ENCODE measurements at regions not wholly inside any gene's neighbourhood (a gene's known extent, or its start where the extent isn't known, plus 50 kb on each side); places are given as distances from the start of the nearest gene placed in this dataset.
"Not testable (repeated sequence)": the region's sequence is repeated elsewhere in the genome, so short reads cannot be mapped to it uniquely, and the experiment has no call there.

- ATAC-seq (ENCODE audit: low read depth in 2 of 2) (no peak), DNase-seq (no peak)
- Mint-ChIP-seq H3K9me3 (no peaks in the 10 kb centered on the region), H3K36me3 (no peaks in the 10 kb centered on the region), H3K4me1 (no peaks in the 10 kb centered on the region), H3K4me3 (no peak overlapping the region), H3K27me3 (peaks cover 4 to 22% (median 11%) of the 10 kb centered on the region in 3 donors), H3K27ac (no peak overlapping the region)
Measured at GRCh38 chr1:8242498-8242897, 75.4 kb upstream of the SLC45A1 start.

- no peaks in the 10 kb centered on the region for H3K9me3 Mint-ChIP-seq
- H3K27ac Mint-ChIP-seq, result no peak overlapping the region
- DNase-seq (no peak), ATAC-seq (ENCODE audit: low read depth in 2 of 2) (no peak)
- no peaks in the 10 kb centered on the region for H3K36me3 Mint-ChIP-seq
- no peaks in the 10 kb centered on the region for H3K4me1 Mint-ChIP-seq
- peaks cover 4 to 23% (median 13%) of the 10 kb centered on the region in 3 donors for H3K27me3 Mint-ChIP-seq
- H3K4me3 Mint-ChIP-seq, result no peak overlapping the region
Measured at GRCh38 chr1:8241417-8242014, 76.4 kb upstream of the SLC45A1 start.

GRCh38 chr1:8239306-8240023, 78.4 kb upstream of the SLC45A1 start:
- no peaks in the 10 kb centered on the region for H3K4me1 Mint-ChIP-seq
- DNase-seq, result no peak
- no peaks in the 10 kb centered on the region for H3K36me3 Mint-ChIP-seq
- no peak overlapping the region for H3K4me3 Mint-ChIP-seq
- H3K27me3 Mint-ChIP-seq, result peaks cover 4 to 40% (median 33%) of the 10 kb centered on the region in 3 donors
- ATAC-seq (ENCODE audit: low read depth in 2 of 2), result no peak
- no peaks in the 10 kb centered on the region for H3K9me3 Mint-ChIP-seq
- H3K27ac Mint-ChIP-seq, result no peak overlapping the region

- no peak overlapping the region for H3K27ac Mint-ChIP-seq
- no peak for ATAC-seq (ENCODE audit: low read depth in 2 of 2)
- no peak for DNase-seq
- H3K9me3 Mint-ChIP-seq, result no peaks in the 10 kb centered on the region
- peaks cover 4 to 41% (median 34%) of the 10 kb centered on the region in 3 donors for H3K27me3 Mint-ChIP-seq
- no peak overlapping the region for H3K4me3 Mint-ChIP-seq
- H3K36me3 Mint-ChIP-seq, result no peaks in the 10 kb centered on the region
- no peaks in the 10 kb centered on the region for H3K4me1 Mint-ChIP-seq
Measured at GRCh38 chr1:8239039-8239305, 78.9 kb upstream of the SLC45A1 start.

- Mint-ChIP-seq H3K27me3 (peaks cover 4 to 41% (median 34%) of the 10 kb centered on the region in 3 donors), H3K4me3 (no peak overlapping the region), H3K9me3 (no peaks in the 10 kb centered on the region), H3K4me1 (no peaks in the 10 kb centered on the region), H3K36me3 (no peaks in the 10 kb centered on the region), H3K27ac (no peak overlapping the region)
- DNase-seq, result no peak
- ATAC-seq (ENCODE audit: low read depth in 2 of 2), result no peak
Measured at GRCh38 chr1:8238141-8239038, 79.5 kb upstream of the SLC45A1 start.

GRCh38 chr1:8232036-8232757, 85.7 kb upstream of the SLC45A1 start:
- no peak overlapping the region for H3K27ac Mint-ChIP-seq
- no peak for DNase-seq
- peaks cover 3 to 45% (median 40%) of the 10 kb centered on the region in 3 donors for H3K27me3 Mint-ChIP-seq
- peaks cover 3 to 9% (median 8%) of the 10 kb centered on the region in 7 donors for H3K9me3 Mint-ChIP-seq
- peaks cover 0 to 10% of the 10 kb centered on the region in 2 donors for H3K36me3 Mint-ChIP-seq
- no peaks in the 10 kb centered on the region for H3K4me1 Mint-ChIP-seq
- H3K4me3 Mint-ChIP-seq, result no peak overlapping the region
- no peak for ATAC-seq (ENCODE audit: low read depth in 2 of 2)

- Mint-ChIP-seq H3K27ac (no peak overlapping the region), H3K4me3 (no peak overlapping the region), H3K9me3 (peaks cover 6 to 16% (median 13%) of the 10 kb centered on the region in 7 donors), H3K36me3 (peaks cover 0 to 21% of the 10 kb centered on the region in 2 donors), H3K27me3 (peaks cover 12 to 48% (median 40%) of the 10 kb centered on the region in 3 donors), H3K4me1 (peaks cover 0 to under 1% (median 0%) of the 10 kb centered on the region in 3 donors)
- ATAC-seq (ENCODE audit: low read depth in 2 of 2) (no peak), DNase-seq (no peak)
Measured at GRCh38 chr1:8230292-8230621, 87.7 kb upstream of the SLC45A1 start.

- Mint-ChIP-seq H3K4me1 (peaks cover 0 to 3% (median 0%) of the 10 kb centered on the region in 3 donors), H3K9me3 (peaks cover 9 to 16% (median 13%) of the 10 kb centered on the region in 7 donors), H3K27me3 (peaks cover 17 to 53% (median 48%) of the 10 kb centered on the region in 3 donors), H3K36me3 (peaks cover 0 to 21% of the 10 kb centered on the region in 2 donors), H3K4me3 (no peak overlapping the region), H3K27ac (peak overlapping the region in 1 of 6 donors; percentile 64)
- no peak for DNase-seq
- no peak for ATAC-seq (ENCODE audit: low read depth in 2 of 2)
Measured at GRCh38 chr1:8228253-8228652, 89.7 kb upstream of the SLC45A1 start.

- Mint-ChIP-seq H3K9me3 (peaks cover 9 to 16% (median 13%) of the 10 kb centered on the region in 7 donors), H3K27me3 (peaks cover 17 to 55% (median 53%) of the 10 kb centered on the region in 3 donors), H3K36me3 (peaks cover 0 to 21% of the 10 kb centered on the region in 2 donors)
- not testable (repeated sequence) for H3K27ac Mint-ChIP-seq; DNase-seq; ATAC-seq (ENCODE audit: low read depth in 2 of 2); H3K4me3 Mint-ChIP-seq; H3K4me1 Mint-ChIP-seq
Measured at GRCh38 chr1:8227674-8228073, 90.2 kb upstream of the SLC45A1 start.

- Mint-ChIP-seq H3K9me3 (peaks cover 9 to 16% (median 13%) of the 10 kb centered on the region in 7 donors), H3K36me3 (peaks cover 0 to 21% of the 10 kb centered on the region in 2 donors), H3K4me3 (no peak overlapping the region), H3K27ac (no peak overlapping the region), H3K27me3 (peaks cover 20 to 55% (median 55%) of the 10 kb centered on the region in 3 donors), H3K4me1 (peaks cover 0 to 3% (median 0%) of the 10 kb centered on the region in 3 donors)
- ATAC-seq (ENCODE audit: low read depth in 2 of 2) (no peak), DNase-seq (no peak)
Measured at GRCh38 chr1:8226747-8227146, 91.2 kb upstream of the SLC45A1 start.

GRCh38 chr1:8226024-8226423, 91.9 kb upstream of the SLC45A1 start:
- not testable (repeated sequence) for ATAC-seq (ENCODE audit: low read depth in 2 of 2)

GRCh38 chr1:8223526-8223925, 94.4 kb upstream of the SLC45A1 start:
- Mint-ChIP-seq H3K27ac (no peak overlapping the region), H3K27me3 (peaks cover 36 to 73% (median 69%) of the 10 kb centered on the region in 3 donors), H3K9me3 (peaks cover 9 to 16% (median 13%) of the 10 kb centered on the region in 7 donors), H3K4me1 (peaks cover 0 to 3% (median 0%) of the 10 kb centered on the region in 3 donors), H3K4me3 (no peak overlapping the region), H3K36me3 (peaks cover 0 to 21% of the 10 kb centered on the region in 2 donors)
- ATAC-seq (ENCODE audit: low read depth in 2 of 2) (no peak), DNase-seq (no peak)

More at GRCh38 chr1:8226024-8226423, 91.9 kb upstream of the SLC45A1 start:
- DNase-seq, H3K4me1 Mint-ChIP-seq, H3K27ac Mint-ChIP-seq, H3K4me3 Mint-ChIP-seq: not testable (repeated sequence)
- Mint-ChIP-seq H3K36me3 (peaks cover 0 to 21% of the 10 kb centered on the region in 2 donors), H3K9me3 (peaks cover 9 to 16% (median 13%) of the 10 kb centered on the region in 7 donors), H3K27me3 (peaks cover 24 to 61% (median 58%) of the 10 kb centered on the region in 3 donors)

GRCh38 chr1:8222789-8223188, 95.1 kb upstream of the SLC45A1 start:
- Mint-ChIP-seq H3K4me1 (peaks cover 0 to 3% (median 0%) of the 10 kb centered on the region in 3 donors), H3K36me3 (peaks cover 0 to 16% of the 10 kb centered on the region in 2 donors), H3K4me3 (no peak overlapping the region), H3K27me3 (peaks cover 40 to 73% (median 69%) of the 10 kb centered on the region in 3 donors), H3K9me3 (peaks cover 5 to 11% (median 10%) of the 10 kb centered on the region in 7 donors), H3K27ac (no peak overlapping the region)
- no peak for DNase-seq
- no peak for ATAC-seq (ENCODE audit: low read depth in 2 of 2)
